NOMO-1 treated with DMSO at 0.1 percent for 48 hours (cell line): ENCODE measurements at regions not wholly inside any gene's neighbourhood (a gene's known extent, or its start where the extent isn't known, plus 50 kb on each side); places are given as distances from the start of the nearest gene placed in this dataset.

Source experiments
- DNase-seq: peaks from one replicate; lab custom pipeline; 2025; ENCODE audit not compliant: unreplicated experiment; lab: John Stamatoyannopoulos, UW

GRCh38 chr9:88037285-88037845 is 63.0 kb upstream of the CDK20 start:
- no peak for DNase-seq

- DNase-seq, result no peak
These were observed 60.6 kb upstream of the CDK20 start for GRCh38 chr9:88034964-88035363.

- no peak for DNase-seq
These were observed 59.0 kb upstream of the CDK20 start for GRCh38 chr9:88033359-88033702.

GRCh38 chr9:88028338-88028737 is 54.0 kb upstream of the CDK20 start:
- no peak for DNase-seq

GRCh38 chr9:88026118-88026479 is 51.8 kb upstream of the CDK20 start:
- DNase-seq, result no peak

- DNase-seq, result no peak
These were observed 51.2 kb upstream of the CDK20 start for GRCh38 chr9:88025411-88026117.

- DNase-seq, result no peak
These were observed 50.6 kb upstream of the CDK20 start for GRCh38 chr9:88024896-88025295.
